ENCODE measurements at regions not wholly inside any gene's neighbourhood (a gene's known extent, or its start where the extent isn't known, plus 50 kb on each side); places are given as distances from the start of the nearest gene placed in this dataset.

- H3K4me1 Mint-ChIP-seq (ENCODE audit: low read depth) = peaks cover 11% of the 10 kb centered on the region
- DNase-seq = no peak
- ChIA-PET POLR2A (no interaction called here), CTCF (no interaction called here)
- no peak overlapping the region for H3K27ac Mint-ChIP-seq
- H3K27me3 Mint-ChIP-seq (ENCODE audit: low read depth) = no peaks in the 10 kb centered on the region
- no peak overlapping the region for H3K4me3 Mint-ChIP-seq
- no peak for ATAC-seq
- no peaks in the 10 kb centered on the region for H3K36me3 Mint-ChIP-seq (ENCODE audit: low read depth)
- no peaks in the 10 kb centered on the region for H3K9me3 Mint-ChIP-seq (ENCODE audit: insufficient read depth)
Measured at GRCh38 chr5:87155106-87155505, 112.6 kb upstream of the RASA1 start.

GRCh38 chr5:87156631-87157030, 111.1 kb upstream of the RASA1 start:
- no peaks in the 10 kb centered on the region for H3K36me3 Mint-ChIP-seq (ENCODE audit: low read depth)
- peaks cover 6% of the 10 kb centered on the region for H3K4me1 Mint-ChIP-seq (ENCODE audit: low read depth)
- no peak for ATAC-seq

GRCh38 chr5:87164409-87164808, 103.3 kb upstream of the RASA1 start:
- ChIA-PET CTCF (no interaction called here), POLR2A (no interaction called here)
- Mint-ChIP-seq H3K27me3 (ENCODE audit: low read depth) (peaks cover 2% of the 10 kb centered on the region), H3K4me1 (ENCODE audit: low read depth) (peaks cover 6% of the 10 kb centered on the region), H3K4me3 (no peak overlapping the region), H3K36me3 (ENCODE audit: low read depth) (no peaks in the 10 kb centered on the region), H3K27ac (no peak overlapping the region), H3K9me3 (ENCODE audit: insufficient read depth) (peaks cover 2% of the 10 kb centered on the region)
- no peak for ATAC-seq
- DNase-seq = no peak

More at GRCh38 chr5:87156631-87157030, 111.1 kb upstream of the RASA1 start:
- DNase-seq = no peak
- ChIA-PET POLR2A (no interaction called here), CTCF (no interaction called here)
- H3K9me3 Mint-ChIP-seq (ENCODE audit: insufficient read depth) = no peaks in the 10 kb centered on the region
- H3K4me3 Mint-ChIP-seq = no peak overlapping the region
- H3K27me3 Mint-ChIP-seq (ENCODE audit: low read depth) = no peaks in the 10 kb centered on the region
- no peak overlapping the region for H3K27ac Mint-ChIP-seq

GRCh38 chr5:87169300-87169991, 98.2 kb upstream of the RASA1 start:
- Mint-ChIP-seq H3K27ac (no peak overlapping the region), H3K9me3 (ENCODE audit: insufficient read depth) (no peaks in the 10 kb centered on the region), H3K36me3 (ENCODE audit: low read depth) (no peaks in the 10 kb centered on the region), H3K27me3 (ENCODE audit: low read depth) (no peaks in the 10 kb centered on the region), H3K4me3 (no peak overlapping the region), H3K4me1 (ENCODE audit: low read depth) (peaks cover 6% of the 10 kb centered on the region)
- ChIA-PET CTCF (no interaction called here), POLR2A (no interaction called here)
- ATAC-seq = no peak
- no peak for DNase-seq

GRCh38 chr5:87170799-87171198, 96.9 kb upstream of the RASA1 start:
- Mint-ChIP-seq H3K27me3 (ENCODE audit: low read depth) (no peaks in the 10 kb centered on the region), H3K36me3 (ENCODE audit: low read depth) (no peaks in the 10 kb centered on the region), H3K4me1 (ENCODE audit: low read depth) (peaks cover 6% of the 10 kb centered on the region), H3K4me3 (no peak overlapping the region), H3K27ac (no peak overlapping the region), H3K9me3 (ENCODE audit: insufficient read depth) (no peaks in the 10 kb centered on the region)
- ChIA-PET POLR2A (no interaction called here), CTCF (no interaction called here)
- DNase-seq (no peak), ATAC-seq (no peak)

- peaks cover 14% of the 10 kb centered on the region for H3K4me1 Mint-ChIP-seq (ENCODE audit: low read depth)
- DNase-seq (no peak), ATAC-seq (peak; percentile 61)
- H3K27ac Mint-ChIP-seq = peak overlapping the region; percentile 65
- no peaks in the 10 kb centered on the region for H3K36me3 Mint-ChIP-seq (ENCODE audit: low read depth)
- no peaks in the 10 kb centered on the region for H3K9me3 Mint-ChIP-seq (ENCODE audit: insufficient read depth)
- H3K27me3 Mint-ChIP-seq (ENCODE audit: low read depth) = peaks cover 2% of the 10 kb centered on the region
- H3K4me3 Mint-ChIP-seq = peak overlapping the region; percentile 9
- ChIA-PET POLR2A (interaction anchor here (0.6 kb wide), 1 partner anchor 101 kb away, joined by 3 read pairs; no protein-coding TSS in a partner anchor), CTCF (interaction anchor here (0.7 to 1.3 kb wide), 2 partner anchors 9 to 10 kb away, joined by 3 read pairs; no protein-coding TSS in a partner anchor)
Measured at GRCh38 chr5:87182649-87183048, 85.0 kb upstream of the RASA1 start.

- ATAC-seq (no peak), DNase-seq (no peak)
- ChIA-PET CTCF (no interaction called here), POLR2A (no interaction called here)
- Mint-ChIP-seq H3K4me1 (ENCODE audit: low read depth) (peaks cover 14% of the 10 kb centered on the region), H3K27ac (no peak overlapping the region), H3K4me3 (no peak overlapping the region), H3K36me3 (ENCODE audit: low read depth) (no peaks in the 10 kb centered on the region), H3K9me3 (ENCODE audit: insufficient read depth) (no peaks in the 10 kb centered on the region), H3K27me3 (ENCODE audit: low read depth) (peaks cover 2% of the 10 kb centered on the region)
Measured at GRCh38 chr5:87183896-87184295, 83.8 kb upstream of the RASA1 start.

GRCh38 chr5:87184605-87185004, 83.1 kb upstream of the RASA1 start:
- ChIA-PET POLR2A (no interaction called here), CTCF (no interaction called here)
- peaks cover 14% of the 10 kb centered on the region for H3K4me1 Mint-ChIP-seq (ENCODE audit: low read depth)
- H3K27me3 Mint-ChIP-seq (ENCODE audit: low read depth) = peaks cover 2% of the 10 kb centered on the region
- H3K4me3 Mint-ChIP-seq = no peak overlapping the region
- no peaks in the 10 kb centered on the region for H3K9me3 Mint-ChIP-seq (ENCODE audit: insufficient read depth)
- H3K27ac Mint-ChIP-seq = no peak overlapping the region
- no peak for DNase-seq
- no peak for ATAC-seq
- H3K36me3 Mint-ChIP-seq (ENCODE audit: low read depth) = no peaks in the 10 kb centered on the region

GRCh38 chr5:87185838-87186237, 81.8 kb upstream of the RASA1 start:
- Mint-ChIP-seq H3K27me3 (ENCODE audit: low read depth) (peaks cover 2% of the 10 kb centered on the region), H3K4me1 (ENCODE audit: low read depth) (peaks cover 20% of the 10 kb centered on the region), H3K9me3 (ENCODE audit: insufficient read depth) (no peaks in the 10 kb centered on the region), H3K4me3 (no peak overlapping the region), H3K27ac (no peak overlapping the region), H3K36me3 (ENCODE audit: low read depth) (no peaks in the 10 kb centered on the region)
- ChIA-PET CTCF (no interaction called here), POLR2A (no interaction called here)
- ATAC-seq = no peak
- DNase-seq = no peak

- Mint-ChIP-seq H3K4me3 (no peak overlapping the region), H3K4me1 (ENCODE audit: low read depth) (peaks cover 25% of the 10 kb centered on the region), H3K27me3 (ENCODE audit: low read depth) (peaks cover 2% of the 10 kb centered on the region), H3K9me3 (ENCODE audit: insufficient read depth) (no peaks in the 10 kb centered on the region), H3K27ac (no peak overlapping the region), H3K36me3 (ENCODE audit: low read depth) (no peaks in the 10 kb centered on the region)
- CTCF ChIA-PET = no interaction called here
- DNase-seq (no peak), ATAC-seq (no peak)
- POLR2A ChIA-PET = no interaction called here
Measured at GRCh38 chr5:87188391-87188790, 79.3 kb upstream of the RASA1 start.

GRCh38 chr5:87190041-87190440, 77.6 kb upstream of the RASA1 start:
- H3K4me3 Mint-ChIP-seq = no peak overlapping the region
- CTCF ChIA-PET = no interaction called here
- H3K27me3 Mint-ChIP-seq (ENCODE audit: low read depth) = no peaks in the 10 kb centered on the region
- H3K9me3 Mint-ChIP-seq (ENCODE audit: insufficient read depth) = no peaks in the 10 kb centered on the region
- DNase-seq = no peak
- H3K36me3 Mint-ChIP-seq (ENCODE audit: low read depth) = no peaks in the 10 kb centered on the region
- H3K4me1 Mint-ChIP-seq (ENCODE audit: low read depth) = peaks cover 30% of the 10 kb centered on the region
- POLR2A ChIA-PET = no interaction called here
- H3K27ac Mint-ChIP-seq = no peak overlapping the region
- no peak for ATAC-seq

- ATAC-seq (no peak), DNase-seq (no peak)
- Mint-ChIP-seq H3K9me3 (ENCODE audit: insufficient read depth) (no peaks in the 10 kb centered on the region), H3K36me3 (ENCODE audit: low read depth) (no peaks in the 10 kb centered on the region), H3K27ac (no peak overlapping the region), H3K27me3 (ENCODE audit: low read depth) (no peaks in the 10 kb centered on the region), H3K4me1 (ENCODE audit: low read depth) (peaks cover 37% of the 10 kb centered on the region), H3K4me3 (no peak overlapping the region)
- ChIA-PET POLR2A (no interaction called here), CTCF (no interaction called here)
Measured at GRCh38 chr5:87190687-87191086, 77.0 kb upstream of the RASA1 start.

GRCh38 chr5:87191645-87192044, 76.0 kb upstream of the RASA1 start:
- H3K4me3 Mint-ChIP-seq = no peak overlapping the region
- no peaks in the 10 kb centered on the region for H3K9me3 Mint-ChIP-seq (ENCODE audit: insufficient read depth)
- CTCF ChIA-PET = no interaction called here
- no peaks in the 10 kb centered on the region for H3K27me3 Mint-ChIP-seq (ENCODE audit: low read depth)
- ATAC-seq = no peak
- POLR2A ChIA-PET = no interaction called here
- H3K36me3 Mint-ChIP-seq (ENCODE audit: low read depth) = no peaks in the 10 kb centered on the region
- H3K27ac Mint-ChIP-seq = no peak overlapping the region
- peaks cover 37% of the 10 kb centered on the region for H3K4me1 Mint-ChIP-seq (ENCODE audit: low read depth)
- DNase-seq = peak; percentile 28

All from activated CD8-positive, alpha-beta T cell treated with anti-CD3 and anti-CD28 coated beads, Interleukin-2, amount 10 ng/mL, durations not matched to agents 7 days and 5 days (primary cell).